DMS53 treated with DMSO at 0.1 percent for 48 hours (cell line): ENCODE measurements at regions not wholly inside any gene's neighbourhood (a gene's known extent, or its start where the extent isn't known, plus 50 kb on each side); places are given as distances from the start of the nearest gene placed in this dataset.
"Not testable (repeated sequence)": the region's sequence is repeated elsewhere in the genome, so short reads cannot be mapped to it uniquely, and the experiment has no call there.

ENCODE experiments used
- DNase-seq: peaks from one replicate; lab custom pipeline; 2025; ENCODE audit not compliant: unreplicated experiment; lab: John Stamatoyannopoulos, UW

GRCh38 chr10:59033622-59034021 is 142.8 kb upstream of the PHYHIPL start:
- DNase-seq, result no peak

DNA sequence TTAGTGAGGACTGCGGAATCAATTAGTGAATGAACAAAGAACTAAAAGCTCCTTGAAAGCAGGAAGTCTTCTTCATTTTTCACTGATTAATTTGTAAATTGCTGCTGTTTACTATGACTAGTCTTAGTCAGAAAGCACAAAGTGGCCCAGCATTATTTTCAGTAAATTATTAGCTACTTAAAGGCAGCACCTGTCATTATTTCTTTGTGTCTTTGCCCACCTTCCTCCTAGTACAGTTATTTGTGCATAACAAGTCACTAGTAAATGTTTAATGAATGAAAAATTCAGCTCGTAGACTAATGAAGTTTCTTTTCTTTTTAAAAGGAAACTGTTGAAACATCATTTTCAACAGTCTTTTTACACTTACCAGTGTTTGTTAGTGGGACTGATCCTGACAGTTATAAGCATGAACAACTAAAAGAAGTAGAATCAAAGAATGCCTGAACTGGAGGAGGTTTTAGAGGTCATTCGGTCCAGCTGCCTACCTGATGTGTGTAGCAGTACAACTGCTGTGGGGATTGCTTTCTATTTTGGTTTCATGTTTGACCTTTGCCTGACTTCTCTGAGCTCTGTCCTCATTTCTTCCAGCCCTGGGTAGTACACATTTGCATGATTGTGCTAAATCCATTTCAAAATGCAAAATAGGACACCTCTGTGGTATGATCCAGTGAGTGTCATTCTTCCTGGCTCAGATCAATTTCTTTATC is 140.0 kb upstream of the PHYHIPL start:
- DNase-seq, result no peak

- DNase-seq, result no peak
Observed at GRCh38 chr10:59037018-59037389, 139.4 kb upstream of the PHYHIPL start.

- no peak for DNase-seq
Observed at GRCh38 chr10:59037506-59037905, 138.9 kb upstream of the PHYHIPL start.

DNA sequence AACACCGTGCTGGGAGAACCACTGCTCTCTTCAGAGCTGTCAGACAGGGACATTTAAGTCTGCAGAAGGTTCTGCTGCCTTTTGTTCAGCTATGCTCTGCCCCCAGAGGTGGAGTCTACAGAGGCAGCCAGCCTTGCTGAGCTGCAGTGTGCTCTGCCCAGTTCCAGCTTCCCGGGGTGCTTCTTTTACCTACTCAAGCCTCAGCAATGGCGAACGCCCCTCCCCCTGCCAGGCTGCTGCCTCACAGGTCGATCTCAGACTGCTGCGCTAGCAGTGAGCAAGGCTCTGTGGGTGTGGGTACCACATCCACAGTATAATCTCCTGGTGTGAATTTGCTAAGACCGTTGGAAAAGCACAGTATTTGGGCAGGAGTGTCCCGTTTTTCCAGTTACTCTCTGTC is 133.1 kb upstream of the PHYHIPL start:
- not testable (repeated sequence) for DNase-seq

DNA sequence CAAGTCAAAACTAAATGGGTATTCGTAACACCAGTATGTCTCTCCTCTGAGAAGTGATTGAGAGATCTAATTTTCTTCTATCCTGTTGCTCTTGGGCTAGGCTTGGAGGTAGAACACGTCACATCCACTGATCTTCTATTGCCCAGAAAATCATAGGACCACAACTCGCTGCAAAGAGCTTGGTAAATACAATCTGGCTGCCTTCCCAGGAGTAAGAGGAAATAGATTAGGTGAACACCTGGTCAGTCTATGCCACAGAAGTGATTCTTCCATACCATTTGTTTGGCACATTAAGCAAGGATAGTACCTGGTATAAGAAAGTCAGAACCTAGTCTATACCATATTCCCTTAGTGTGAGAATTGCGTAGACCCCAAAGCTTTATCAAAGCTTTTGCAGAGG is 129.3 kb upstream of the PHYHIPL start:
- peak; percentile 90 for DNase-seq

DNA sequence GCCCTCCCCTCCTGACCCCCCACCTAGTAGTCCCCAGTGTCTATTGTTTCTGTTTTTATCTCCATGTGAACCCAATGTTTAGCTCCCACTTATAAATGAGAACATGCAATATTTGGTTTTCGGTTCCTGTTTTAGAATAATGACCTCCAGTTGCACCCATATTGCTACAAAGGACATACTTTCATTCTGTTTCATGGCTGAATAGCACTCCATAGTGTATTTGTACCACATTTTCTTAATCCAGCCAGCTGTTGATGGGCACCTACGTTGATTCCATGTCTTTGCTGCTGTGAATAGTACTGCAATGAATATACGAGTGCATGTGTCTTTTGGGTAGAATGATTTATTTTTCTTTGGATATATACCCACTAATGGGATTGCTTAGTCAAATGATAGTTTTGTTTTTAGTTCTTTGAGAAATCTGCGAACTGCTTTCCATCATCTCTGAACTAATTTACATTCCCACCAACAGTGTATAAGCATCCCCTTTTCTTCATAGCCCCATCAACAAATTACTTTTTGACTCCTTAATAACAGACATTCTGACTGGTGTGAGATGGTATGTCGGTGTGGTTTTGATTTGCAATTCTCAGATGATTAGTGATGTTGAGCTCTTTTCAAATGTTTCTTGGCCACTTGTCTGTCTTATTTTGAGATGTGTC is 128.4 kb upstream of the PHYHIPL start:
- no peak for DNase-seq

GRCh38 chr10:59053502-59053901 is 122.9 kb upstream of the PHYHIPL start:
- not testable (repeated sequence) for DNase-seq

- DNase-seq, result no peak
Observed at GRCh38 chr10:59055045-59055444, 121.4 kb upstream of the PHYHIPL start.

GRCh38 chr10:59057345-59057744 is 119.1 kb upstream of the PHYHIPL start:
- no peak for DNase-seq

DNA sequence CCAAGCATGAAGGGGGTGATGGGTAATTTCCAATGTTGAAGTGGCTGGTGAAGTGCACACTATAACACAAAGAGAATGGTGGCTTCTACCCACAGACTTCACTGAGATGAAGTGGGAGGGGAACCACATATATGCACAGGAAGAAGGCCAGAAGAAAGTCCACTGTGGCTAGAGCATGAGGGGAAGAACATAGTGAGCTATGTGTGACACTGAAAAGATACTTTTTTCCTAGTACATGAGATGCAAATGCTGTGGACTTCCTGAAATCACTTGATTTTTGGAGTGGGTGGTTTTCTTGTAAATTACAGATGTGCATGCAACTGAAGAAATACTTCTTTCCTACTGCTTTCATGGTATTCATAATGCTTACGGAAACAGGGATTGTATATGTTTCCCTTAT is 115.6 kb upstream of the PHYHIPL start:
- DNase-seq, result no peak

DNA sequence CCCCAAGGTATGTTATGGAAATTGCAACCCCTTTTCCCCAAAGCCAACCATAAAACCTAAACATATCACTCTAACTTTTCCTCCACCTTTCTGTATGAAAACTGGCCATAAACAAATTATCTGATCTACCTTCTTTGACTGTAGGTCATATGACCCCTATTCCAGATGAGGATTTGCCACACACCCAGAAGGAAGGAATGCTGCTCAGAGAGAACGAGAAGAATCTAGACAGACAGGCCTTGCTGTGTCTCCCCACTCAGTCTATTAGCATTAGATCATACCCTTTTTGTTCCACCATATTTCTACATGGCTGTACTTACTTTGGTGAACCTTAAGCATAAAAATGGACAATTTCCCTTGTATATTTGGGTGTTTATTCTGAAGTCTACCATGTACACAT is 113.0 kb upstream of the PHYHIPL start:
- no peak for DNase-seq

DNA sequence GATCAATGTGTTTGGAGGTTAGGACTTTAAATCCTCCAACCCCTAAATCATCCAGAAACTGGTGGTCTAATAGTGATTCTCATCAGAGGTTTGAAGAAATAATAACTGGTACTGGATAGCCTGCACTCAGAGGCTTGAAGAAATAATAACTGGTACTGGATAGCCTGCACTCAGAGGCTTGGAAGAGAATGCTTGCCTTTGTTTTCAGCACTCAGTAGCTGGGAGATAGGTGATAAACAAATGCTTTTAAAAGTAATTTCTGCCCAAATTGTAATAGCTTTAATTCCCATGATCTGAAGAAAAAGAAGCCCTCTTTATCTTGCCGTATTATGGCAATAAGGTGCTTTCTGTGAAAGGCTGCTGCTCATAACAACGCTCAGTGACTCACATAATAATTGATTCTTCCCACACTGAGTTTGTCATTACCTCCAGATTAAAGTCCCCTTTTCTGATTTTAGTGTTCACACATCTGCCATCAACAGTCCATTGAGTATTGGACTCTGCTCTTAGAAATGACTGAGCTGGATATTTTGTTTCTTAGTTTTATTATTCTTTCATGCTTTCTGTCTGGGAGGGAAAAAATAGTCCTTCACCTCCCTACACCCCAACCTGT is 112.3 kb upstream of the PHYHIPL start:
- no peak for DNase-seq

GRCh38 chr10:59064759-59065539 is 111.5 kb upstream of the PHYHIPL start:
- no peak for DNase-seq

- DNase-seq, result no peak
Observed at GRCh38 chr10:59068581-59069191, 107.8 kb upstream of the PHYHIPL start.

DNA sequence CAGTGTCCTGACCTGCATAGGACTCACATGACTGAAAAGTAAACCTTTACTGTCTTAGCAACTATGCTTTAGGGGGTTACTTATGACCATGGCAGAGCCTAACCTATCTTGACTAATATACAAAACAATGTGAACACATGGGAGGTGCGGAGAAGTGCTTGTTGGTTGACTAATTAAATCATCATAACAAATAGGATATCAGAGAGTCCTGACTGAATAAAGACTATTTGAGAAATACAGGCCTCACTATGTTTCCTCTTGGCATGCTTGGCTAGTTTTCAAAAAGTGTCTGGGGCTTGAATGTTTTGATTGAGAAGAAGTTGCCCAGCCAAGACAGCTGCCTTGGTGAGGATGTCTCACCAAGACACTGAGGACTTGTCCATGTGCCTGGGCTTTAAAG is 104.4 kb upstream of the PHYHIPL start:
- no peak for DNase-seq

DNA sequence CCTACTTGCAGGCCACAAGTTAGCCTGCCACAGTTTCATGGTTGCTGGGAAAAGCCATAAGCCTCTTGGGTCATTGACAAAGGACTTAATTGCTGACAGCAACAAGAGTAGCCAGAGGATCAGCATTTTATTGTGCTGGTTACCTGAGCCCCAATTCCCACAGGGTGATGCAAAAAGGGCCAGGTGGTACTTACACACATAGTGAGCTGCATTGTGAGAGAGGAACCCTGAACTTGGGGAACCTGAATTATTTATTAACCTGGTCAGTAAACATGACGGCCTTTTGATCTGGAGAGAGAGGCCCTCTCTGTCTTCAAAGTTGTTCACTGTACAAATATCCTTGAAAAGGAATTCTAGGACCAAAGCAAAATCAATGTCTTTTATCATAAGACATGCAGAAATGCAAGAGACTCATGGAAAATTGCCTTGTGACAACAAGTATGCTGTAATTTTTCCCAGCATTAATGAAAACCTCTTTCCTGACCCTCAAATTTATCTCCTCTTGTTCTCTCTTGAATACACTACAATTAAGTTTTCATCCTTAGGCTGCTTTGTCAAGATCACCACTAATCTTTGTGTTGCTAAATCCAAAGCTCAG is 102.9 kb upstream of the PHYHIPL start:
- DNase-seq, result peak; percentile 92

GRCh38 chr10:59075576-59075975 is 100.9 kb upstream of the PHYHIPL start:
- DNase-seq, result no peak

DNA sequence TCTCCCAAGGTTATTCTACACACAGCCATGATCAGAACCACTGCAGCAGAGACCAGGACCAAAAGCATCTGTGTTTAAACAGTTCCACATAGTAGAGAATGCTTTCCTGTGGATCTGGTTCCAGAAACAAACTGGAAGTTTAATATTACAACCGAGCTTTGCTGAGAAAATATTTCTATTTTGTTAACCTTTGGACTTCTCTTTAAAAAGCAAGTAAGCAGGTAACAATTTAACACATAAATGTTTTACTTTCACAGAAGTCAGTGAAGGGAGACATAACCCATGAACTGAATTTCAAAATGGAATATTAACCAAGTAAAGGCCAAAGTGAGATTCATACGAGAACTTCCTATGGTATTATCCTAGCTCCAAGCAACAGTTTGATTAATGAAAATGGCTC is 98.6 kb upstream of the PHYHIPL start:
- no peak for DNase-seq

DNA sequence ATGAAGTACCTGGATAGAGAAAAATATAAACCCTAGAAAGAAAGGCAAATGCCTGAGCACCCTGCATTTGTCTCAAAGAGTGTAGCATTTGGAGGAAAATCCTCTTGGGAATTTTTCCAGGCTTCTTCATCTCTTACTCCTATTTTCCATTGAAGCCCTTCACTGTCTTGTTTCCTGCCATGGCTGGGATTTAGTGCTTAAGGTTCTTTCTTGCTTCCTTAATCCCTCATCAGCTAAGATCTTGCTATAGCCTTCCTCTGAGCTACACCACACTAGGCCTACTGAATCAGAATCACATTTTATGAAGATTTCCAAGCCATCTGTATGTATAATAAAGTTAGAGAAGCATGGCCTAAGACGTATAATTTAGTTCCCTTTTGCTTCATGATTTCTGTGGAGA is 97.5 kb upstream of the PHYHIPL start:
- no peak for DNase-seq
